Epithelial cell of prostate (primary cell): ENCODE measurements at regions not wholly inside any gene's neighbourhood (a gene's known extent, or its start where the extent isn't known, plus 50 kb on each side); places are given as distances from the start of the nearest gene placed in this dataset.
"Not testable (repeated sequence)": the region's sequence is repeated elsewhere in the genome, so short reads cannot be mapped to it uniquely, and the experiment has no call there.

ENCODE experiments used
- DNase-seq: peaks from one replicate; pipeline ENCODE4 v3.0.0-alpha.2; 2011; ENCODE audit warnings: low read depth, low spot score
- H3K27ac ChIP-seq: fragments of 450-650 bp; 2 replicates; pipeline ENCODE4 v1.5.1; 2017; ENCODE audit warnings: mild to moderate bottlenecking

DNA sequence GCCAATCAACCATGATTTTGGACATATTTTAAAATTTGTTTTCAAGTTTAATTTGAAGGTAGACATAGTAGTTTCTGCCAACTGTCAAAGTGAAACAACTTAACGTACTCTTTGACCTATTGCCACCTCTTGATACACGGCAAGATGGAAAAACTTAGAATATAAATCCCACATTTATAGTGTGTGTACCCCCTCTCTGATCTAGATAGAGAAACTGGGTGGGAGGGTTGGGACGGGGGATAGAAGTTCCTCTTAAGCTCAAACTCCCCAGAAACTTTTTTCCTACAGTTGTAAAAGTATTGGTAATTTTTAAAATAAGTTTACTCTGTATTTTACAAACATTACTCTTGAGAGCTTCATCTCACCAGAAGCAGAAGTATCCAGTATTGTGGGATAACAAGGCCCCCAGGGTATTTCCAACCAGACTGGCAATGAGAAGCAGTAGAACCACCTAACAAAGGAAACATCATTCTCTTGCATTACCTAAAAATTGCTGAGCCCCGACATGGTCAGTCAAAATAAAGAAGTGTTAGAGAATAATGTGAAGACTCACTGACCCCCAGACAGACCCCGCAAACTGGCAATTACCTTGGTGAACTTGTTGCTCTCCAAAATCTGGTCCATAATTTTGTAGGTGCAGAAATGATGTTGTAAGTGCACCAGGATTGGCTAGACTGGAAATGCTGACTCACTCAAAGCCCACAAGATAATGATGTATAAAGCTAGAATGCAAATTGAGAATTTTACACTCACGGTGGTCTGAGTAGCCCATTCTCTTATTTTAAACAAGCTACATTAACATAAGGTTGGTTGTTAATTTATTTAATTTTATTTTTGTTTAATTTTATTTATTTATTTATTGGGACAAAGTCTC, 74.7 kb upstream of the TNFAIP3 start:
- H3K27ac ChIP-seq: no peak overlapping the region
- DNase-seq: no peak

DNA sequence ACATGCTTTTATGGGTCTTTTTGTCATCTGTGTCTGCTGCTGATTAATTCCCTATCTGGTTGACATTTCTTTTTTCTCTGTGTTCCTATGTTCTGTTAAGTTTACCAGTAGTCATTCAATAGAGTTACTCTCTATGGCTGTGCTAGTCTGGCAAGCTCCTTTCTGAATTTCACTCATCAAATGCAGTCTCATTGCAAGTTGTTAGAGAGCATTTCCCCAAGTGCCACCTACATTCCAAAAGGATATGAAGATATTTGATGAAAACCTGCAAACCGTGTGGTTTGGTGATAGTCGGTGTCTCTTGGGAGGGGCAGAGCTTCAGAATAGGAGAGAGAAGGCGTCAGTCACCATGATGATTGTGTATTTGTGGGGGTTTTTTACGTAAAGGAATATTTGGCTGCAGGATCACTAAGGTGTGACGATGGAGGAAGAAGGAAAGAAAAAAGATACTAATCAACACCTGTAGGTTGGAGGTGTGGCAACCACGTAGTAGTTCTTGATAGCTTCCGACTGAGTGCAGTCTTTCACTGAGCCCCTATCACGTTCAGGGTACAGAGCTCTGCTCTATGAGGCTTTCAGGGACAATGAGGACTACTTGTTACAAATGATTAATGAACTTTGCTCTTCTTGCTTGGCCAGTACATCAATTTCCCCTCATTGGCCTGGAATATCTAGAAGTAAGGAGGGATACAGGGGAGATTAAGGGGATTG, 73.1 kb upstream of the TNFAIP3 start:
- H3K27ac ChIP-seq: no peak overlapping the region
- DNase-seq: no peak

DNA sequence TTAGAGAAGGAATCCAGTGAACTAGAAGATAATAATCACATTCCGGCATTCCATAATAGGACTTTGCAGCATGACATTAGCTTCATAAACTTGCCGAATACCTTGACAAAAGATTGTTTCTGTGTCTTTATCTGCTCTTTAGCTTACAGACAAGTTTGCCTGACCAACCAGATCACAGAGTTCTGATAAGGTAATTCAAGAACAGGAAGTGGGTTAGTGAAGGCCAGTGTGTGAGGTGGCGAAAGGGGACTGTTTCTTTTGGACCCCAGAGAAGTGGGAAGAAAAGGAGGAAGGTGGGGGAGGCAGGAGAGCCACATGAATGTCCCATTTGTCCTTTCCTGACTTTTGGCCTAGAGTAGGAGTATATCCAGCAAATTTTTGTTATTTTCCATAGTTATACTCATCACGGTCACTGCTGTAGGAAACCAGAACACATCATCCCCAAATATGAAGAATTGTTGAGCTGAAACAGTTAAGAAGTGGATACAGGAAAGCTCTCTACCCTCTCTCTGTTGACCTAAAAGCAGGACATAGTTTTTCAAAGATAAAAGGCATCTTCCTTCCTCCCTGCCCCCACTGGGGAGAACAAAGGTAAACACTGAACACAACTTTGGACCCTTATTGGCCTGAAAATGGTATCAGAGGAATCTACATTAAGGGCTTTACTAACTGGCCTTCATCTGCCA, 72.4 kb upstream of the TNFAIP3 start:
- H3K27ac ChIP-seq: no peak overlapping the region
- no peak for DNase-seq

DNA sequence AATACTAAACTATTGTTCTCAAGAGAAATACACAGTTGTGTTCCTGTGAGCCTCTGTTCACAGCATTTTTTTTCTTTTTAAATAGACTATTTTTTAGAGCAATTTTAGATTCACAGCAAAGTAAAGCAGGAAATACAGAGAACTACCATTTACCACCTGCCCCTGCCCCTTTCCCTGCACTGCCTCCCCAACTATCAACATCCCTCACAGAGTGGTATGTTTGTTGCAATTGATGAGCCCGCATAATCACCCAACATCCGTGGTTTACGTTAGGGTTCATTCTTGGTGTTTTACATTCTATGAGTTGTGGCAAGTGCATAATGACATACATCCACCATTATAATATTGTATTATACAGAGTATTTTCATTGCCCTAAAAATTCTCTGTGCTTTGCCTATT, 71.6 kb upstream of the TNFAIP3 start:
- H3K27ac ChIP-seq: no peak overlapping the region
- no peak for DNase-seq

DNA sequence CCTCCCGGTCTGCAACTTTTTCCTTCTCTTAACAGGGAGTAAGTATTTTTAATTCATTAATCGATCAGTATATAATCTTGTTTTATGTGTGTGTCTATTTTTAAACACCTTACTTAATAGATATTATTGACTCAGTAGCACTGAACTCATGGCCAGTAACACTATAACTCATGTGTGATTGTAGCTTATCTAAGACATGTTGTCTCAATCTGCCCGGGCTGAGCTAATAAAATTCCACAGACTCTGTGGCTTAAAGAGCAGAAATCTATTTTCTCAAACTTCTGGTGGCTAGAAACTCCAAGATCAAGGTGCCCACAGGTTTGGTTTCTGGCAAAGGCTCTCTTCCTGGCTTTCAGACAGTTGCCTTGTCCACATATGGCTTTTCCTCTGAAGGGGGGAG, 68.8 kb upstream of the TNFAIP3 start:
- DNase-seq: no peak
- no peak overlapping the region for H3K27ac ChIP-seq

DNA sequence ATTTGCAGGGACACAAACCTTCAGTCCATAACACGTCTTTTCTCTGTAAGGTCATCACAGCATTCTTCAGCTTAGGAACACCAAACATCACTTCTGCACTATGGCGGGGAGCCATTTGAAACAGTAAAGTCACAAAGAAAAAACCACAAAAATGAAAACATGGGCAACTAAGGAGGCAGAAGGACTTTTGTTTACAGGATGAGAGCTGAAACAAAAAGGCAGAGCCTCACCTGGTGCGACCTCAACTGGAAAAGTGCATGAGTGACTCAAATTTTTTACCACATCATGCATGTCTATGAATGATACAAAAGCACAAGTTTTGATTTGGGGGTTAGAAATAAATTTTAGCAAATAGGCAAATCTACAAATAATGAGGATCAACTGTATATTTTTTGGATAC, 68.2 kb upstream of the TNFAIP3 start:
- no peak for DNase-seq
- H3K27ac ChIP-seq: no peak overlapping the region

DNA sequence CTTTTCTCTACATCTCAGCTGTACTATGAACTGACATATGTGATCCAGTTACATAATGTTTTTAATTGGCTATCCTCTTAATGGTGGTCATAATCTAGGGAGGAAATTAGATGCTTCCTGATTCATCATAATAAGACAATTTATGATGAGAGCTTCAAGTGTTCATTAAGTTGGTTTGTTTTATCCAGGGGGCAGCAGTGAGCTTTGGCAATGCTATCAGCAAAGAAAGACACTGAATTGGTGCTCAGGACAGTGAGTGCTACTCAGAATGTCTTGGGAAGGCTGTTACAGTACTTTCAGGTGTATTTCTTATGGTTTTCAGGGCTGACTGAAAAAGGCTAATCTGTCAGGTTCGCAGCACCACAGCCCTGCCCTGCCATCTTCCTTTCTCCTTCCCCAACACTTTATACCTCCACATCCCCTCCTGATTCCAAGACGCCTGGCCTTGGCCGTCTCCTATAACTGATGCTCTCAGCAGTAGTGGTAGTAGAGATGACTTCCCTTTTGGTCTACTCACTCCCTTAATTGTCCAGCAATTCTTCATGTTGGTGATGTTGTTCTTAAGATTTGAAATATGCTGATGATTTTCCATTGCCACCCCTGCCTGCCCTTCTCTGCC, 67.0 kb upstream of the TNFAIP3 start:
- DNase-seq: peak; percentile 37
- no peak overlapping the region for H3K27ac ChIP-seq

DNA sequence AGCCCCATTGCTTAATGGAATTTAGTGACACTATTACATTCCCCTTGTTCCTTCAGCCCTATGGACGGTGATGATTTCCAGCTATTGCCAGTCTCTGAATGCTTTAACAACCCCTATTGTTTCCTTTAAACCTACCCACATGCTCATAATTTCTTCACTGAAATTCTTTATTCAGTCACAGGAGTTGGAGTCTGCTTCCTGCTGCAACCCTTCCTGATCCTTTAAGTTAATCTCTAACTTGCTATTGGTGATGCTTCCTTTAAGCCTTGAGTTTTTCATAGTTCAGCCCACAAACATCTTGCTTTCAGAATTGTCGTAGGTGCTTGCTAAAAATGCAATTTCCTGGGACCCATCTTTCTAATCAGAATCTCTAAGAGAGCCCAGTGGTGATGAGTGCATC, 66.3 kb upstream of the TNFAIP3 start:
- H3K27ac ChIP-seq: no peak overlapping the region

DNA sequence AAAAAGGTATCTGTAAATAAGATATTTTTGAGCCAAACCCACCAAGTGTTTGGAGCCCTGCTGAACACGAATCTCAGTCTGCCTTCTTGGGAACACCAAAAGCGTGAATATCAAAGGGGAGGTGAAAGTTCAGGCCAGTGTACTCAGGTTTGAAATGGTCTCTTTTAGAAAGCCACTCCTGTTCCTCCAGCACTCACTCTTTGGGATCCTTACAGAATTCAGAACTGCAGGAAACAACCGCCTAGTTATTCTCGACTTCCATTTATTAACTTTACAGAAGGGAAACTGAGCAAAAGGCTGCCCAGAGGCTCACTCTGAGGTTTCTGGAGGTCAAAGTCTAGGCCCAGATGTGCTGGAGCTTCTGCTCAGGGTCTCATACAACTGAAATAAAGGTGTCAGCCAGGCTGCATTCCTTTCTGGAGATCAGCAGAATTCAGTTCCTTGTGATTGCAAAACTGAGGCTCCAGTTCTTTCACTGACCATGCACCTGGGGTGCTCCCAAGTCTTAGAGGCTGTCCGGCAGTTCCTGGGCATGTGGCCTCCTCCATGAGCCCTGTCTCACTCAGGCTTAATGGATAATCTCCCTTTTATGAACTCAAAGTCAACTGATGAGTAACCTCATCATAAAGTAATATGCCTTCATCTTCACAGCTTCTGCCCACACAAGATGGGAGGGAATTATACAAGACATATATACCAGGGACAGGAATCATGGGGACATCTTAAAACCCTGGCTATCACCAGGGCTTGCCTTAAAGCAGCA, 65.5 kb upstream of the TNFAIP3 start:
- H3K27ac ChIP-seq: no peak overlapping the region
- no peak for DNase-seq

More for the DNA sequence above, 66.3 kb upstream of the TNFAIP3 start:
- no peak for DNase-seq

DNA sequence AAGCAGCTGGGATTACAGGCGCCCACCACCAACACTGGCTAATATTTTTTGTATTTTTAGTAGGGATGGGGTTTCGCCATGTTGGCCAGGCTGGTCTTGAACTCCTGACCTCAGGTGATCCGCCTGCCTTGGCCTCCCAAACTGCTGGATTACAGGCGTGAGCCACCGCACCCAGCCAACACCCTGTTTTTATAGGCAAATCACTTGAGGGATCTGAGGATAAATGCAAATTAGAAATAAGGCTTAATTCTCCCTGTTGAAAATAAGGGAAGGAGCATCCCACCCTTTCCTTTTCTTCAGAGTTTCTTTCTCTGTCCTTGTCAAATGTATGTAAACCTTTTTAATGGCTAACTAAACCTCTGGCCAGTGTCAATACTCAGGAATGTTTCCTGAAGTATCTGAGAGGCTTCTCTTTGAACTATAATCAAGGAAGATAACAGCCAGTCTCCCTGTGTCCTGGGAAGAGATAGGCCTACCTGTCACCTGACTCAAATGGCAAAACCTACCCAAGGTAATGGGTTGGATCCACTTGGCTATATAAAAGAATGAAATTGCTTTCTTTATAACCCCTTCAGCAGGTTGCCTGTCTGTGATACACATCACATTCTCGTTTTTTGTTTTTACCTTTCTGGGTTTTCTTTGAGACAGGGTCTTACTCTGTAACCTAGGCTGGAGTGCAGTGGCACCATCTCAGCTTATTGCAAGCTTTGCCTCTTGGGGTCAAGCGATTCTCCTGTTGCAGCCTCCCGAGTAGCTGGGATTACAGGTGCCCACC, 64.5 kb upstream of the TNFAIP3 start:
- H3K27ac ChIP-seq: no peak overlapping the region
- no peak for DNase-seq

DNA sequence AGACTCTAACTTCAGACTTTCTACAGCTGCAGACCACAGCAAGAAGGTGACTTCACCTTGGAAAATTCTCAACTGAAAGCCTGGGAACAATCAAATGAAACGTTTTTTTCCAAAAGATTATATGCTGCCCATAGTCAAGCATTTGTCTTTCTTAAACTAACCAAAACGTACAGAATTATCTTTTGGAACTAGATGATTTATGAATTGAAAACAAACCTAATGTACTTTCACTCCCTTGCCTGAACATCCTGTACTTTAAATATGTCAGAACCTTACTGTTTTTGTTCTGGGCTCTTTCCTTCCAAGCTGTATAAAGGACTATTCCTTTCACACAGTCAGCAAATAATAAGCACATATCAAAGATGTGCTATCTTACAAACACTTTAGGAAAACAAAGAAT, 62.4 kb upstream of the TNFAIP3 start:
- no peak overlapping the region for H3K27ac ChIP-seq
- DNase-seq: no peak

DNA sequence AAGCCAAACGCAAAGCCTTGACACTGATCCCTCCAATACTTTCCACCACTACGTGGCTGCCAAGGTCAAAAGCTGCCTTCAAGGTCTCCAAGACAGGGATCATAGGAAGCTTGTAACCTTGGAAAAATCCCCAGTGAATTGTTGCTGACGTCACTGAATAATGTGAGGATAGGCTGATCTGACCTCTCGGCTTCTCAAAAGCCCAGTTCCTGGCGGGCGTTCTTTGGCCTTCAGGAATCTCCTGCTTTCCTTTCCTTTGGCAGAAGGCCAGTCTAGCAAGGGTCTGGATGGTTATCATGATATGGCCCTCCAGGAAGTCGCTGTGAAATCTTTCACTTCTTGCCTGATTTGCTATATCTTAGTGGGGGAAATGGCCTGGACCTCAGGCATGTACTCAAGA, 61.4 kb upstream of the TNFAIP3 start:
- no peak overlapping the region for H3K27ac ChIP-seq
- DNase-seq: no peak

DNA sequence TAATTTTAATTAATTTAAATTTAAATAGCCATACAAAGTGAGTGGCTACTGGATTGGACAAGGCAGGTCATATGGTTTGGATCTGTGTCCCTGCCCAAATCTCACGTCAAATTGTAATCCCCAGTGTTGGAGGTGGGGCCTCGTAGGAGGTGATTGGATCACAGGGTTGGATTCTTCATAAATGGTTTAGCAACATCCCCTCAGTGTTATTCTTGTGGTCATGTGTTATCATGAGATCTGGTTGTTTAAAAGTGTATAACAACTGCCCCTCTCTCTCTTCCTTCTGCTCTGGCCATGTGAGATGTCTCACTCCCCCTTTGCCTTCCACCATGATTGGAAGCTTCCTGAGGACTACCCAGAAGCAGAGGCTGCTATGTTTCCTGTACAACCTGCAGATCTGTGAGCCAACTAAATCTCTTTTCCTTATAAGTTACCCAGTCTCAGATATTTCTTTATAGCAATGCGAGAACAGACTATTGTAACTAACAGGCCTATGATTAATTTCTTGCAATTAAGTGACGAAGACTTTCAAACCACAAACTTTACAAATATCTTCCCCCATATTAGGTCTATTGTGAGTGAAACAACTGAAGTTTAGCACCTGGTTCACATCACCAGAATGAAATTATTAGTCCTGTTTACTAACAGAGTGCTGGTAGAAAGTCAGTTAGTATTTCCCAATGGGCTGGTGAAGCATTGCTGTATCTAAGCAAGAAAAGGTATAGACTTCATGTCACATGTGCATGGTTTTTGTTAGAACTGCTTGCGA, 60.0 kb upstream of the TNFAIP3 start:
- H3K27ac ChIP-seq: peak overlapping the region; percentile 88
- no peak for DNase-seq

DNA sequence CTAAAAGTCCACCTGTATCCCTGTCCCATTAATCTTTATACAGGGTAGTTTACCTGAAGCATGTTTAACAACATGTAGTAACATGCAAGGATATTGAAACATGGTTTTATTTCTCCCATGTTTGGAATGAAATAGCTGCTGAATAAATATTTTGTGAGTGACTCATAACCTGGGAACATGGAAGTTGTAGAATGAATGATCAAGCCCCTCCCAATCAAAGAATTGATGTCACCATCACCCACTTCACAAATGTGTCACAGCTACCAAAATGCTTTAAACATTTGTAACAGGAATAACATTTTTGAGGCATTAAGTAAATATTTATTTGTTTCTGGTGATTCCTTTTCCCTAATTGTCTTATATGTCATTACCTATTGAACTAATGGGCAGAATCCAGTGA, 58.9 kb upstream of the TNFAIP3 start:
- no peak for DNase-seq
- H3K27ac ChIP-seq: peak overlapping the region; percentile 88

DNA sequence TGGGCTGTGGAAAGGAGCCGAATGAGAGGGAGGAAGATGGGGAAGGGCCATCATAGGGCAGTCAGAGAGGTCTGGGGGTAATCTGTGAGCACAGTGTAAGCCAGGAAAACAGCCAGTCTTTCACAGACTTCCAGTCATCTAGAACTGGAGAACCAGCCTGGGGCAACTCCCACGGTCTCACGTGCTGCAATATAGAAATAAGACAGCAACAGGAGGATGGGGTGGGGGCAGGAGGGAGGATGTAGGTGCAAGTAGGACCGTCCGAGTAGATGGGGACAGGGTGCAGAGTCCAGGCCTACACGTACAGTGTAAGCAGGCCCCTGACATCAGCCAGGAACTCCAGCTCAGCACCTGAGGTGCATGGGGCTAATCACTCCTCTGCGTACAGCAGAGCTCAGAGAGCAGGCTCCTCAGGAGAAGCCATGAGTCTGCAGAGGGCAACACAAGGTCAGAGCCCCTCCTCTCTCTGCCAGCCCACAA, 58.2 kb upstream of the TNFAIP3 start:
- H3K27ac ChIP-seq: peak overlapping the region; percentile 88
- no peak for DNase-seq

DNA sequence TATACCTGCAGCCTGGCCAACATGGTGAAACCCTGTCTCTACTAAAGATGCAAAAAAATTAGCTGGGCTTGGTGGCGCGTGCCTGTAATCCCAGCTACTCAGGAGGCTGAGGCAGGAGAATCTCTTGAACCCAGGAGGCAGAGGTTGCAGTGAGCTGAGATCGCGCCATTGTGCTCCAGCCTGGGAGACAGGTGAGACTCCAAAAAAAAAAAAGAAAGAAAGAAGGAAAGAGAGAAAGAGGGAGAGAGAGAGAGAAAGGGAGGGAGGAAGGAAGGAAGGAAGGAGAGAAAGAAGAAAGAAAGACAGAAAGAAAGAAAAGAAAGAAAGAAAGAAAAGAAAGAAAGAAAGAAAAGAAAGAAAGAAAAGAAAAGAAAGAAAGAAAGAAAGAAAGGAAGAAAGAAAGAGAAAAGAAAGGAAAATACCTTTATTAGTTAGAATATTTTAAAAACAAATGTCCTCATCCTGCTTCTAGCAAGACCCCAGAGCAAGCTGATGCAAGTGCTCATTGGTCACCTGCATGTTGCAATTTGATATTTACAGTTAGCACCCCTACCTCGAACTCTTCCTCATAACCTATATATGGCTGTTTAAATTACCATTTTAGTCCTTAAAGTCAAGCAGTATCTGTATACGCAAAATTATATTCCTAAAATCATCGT, 57.0 kb upstream of the TNFAIP3 start:
- DNase-seq: not testable (repeated sequence)
- H3K27ac ChIP-seq: peak overlapping the region; percentile 91

DNA sequence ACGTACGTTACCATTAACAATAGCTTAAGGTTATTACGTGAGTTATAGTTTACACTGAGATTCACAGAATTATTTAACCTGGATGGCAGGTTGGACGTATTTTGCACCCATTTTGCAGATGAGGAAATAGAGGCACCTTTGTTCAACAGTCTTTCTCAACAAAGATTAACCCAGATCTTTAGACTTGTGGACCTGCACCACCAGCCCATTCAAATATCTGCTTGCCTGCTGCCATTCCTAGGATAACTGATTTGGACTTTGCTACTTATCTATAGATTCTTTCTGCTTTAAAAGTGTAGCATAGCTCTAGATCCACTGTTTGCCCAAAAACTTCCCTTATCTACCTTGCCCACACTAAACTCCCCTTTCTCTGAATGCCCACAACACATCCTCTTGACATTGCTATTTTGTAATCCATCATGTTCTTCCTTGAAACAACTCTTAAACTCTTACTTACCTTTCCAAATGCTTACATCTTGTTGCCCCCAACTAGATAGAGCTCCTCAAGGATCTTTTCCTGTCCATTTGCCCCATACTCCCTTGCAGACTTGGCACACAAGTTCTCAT, 56.4 kb upstream of the TNFAIP3 start:
- peak overlapping the region; percentile 91 for H3K27ac ChIP-seq
- no peak for DNase-seq
